GM23338 (cell line): ENCODE measurements at regions not wholly inside any gene's neighbourhood (a gene's known extent, or its start where the extent isn't known, plus 50 kb on each side); places are given as distances from the start of the nearest gene placed in this dataset.

Experiments
- ATAC-seq: fragments of 200-7000 bp; cut with Tn5 transposase; 3 replicates; pipeline ENCODE4 v1.9.1; 2020
- DNase-seq: peaks from one replicate; pipeline ENCODE4 v3.0.0-alpha.2; 2015; ENCODE audit warnings: low spot score
- H2AFZ ChIP-seq: fragments of 200-600 bp; sonication (generic); 2 replicates; pipeline ENCODE4 v1.8.0; 2016; ENCODE audit warnings: antibody characterized with exemption, mild to moderate bottlenecking, moderate library complexity
- H3F3A ChIP-seq: fragments of 200-600 bp; sonication (generic); replicated peaks from 2 replicates; pipeline ENCODE4 v1.8.0; 2017; ENCODE audit warnings: antibody characterized with exemption, mixed run types, low read depth
- H3K27ac ChIP-seq: fragments of 200-600 bp; sonication (generic); 2 replicates; pipeline ENCODE4 v1.6.1; 2016; ENCODE audit warnings: low read depth
- H3K27me3 ChIP-seq: fragments of 200-600 bp; sonication (generic); 2 replicates; pipeline ENCODE4 v1.8.0; 2016; ENCODE audit warnings: mild to moderate bottlenecking, mixed run types, moderate library complexity; ENCODE audit not compliant: insufficient read depth
- H3K36me3 ChIP-seq: fragments of 200-600 bp; sonication (generic); 2 replicates; pipeline ENCODE4 v1.8.0; 2016; ENCODE audit warnings: mild to moderate bottlenecking; ENCODE audit not compliant: insufficient read depth
- H3K4me1 ChIP-seq: fragments of 200-600 bp; sonication (generic); 2 replicates; pipeline ENCODE4 v1.8.0; 2016; ENCODE audit warnings: mild to moderate bottlenecking, moderate library complexity; ENCODE audit not compliant: insufficient read depth
- H3K4me2 ChIP-seq: fragments of 200-600 bp; sonication (generic); 2 replicates; pipeline ENCODE4 v1.7.1; 2017; ENCODE audit warnings: mixed run types
- H3K4me3 ChIP-seq: fragments of 200-600 bp; sonication (generic); 2 replicates; pipeline ENCODE4 v1.6.1; 2016; ENCODE audit warnings: mixed run types
- H3K79me2 ChIP-seq: fragments of 200-600 bp; sonication (generic); replicated peaks from 2 replicates; pipeline ENCODE4 v1.8.0; 2017; ENCODE audit warnings: mild to moderate bottlenecking; ENCODE audit not compliant: insufficient read depth
- H3K9me2 ChIP-seq: fragments of 200-600 bp; sonication (generic); 2 replicates; pipeline ENCODE4 v1.8.0; 2017; ENCODE audit not compliant: insufficient read depth
- H4K20me1 ChIP-seq: fragments of 200-600 bp; sonication (generic); replicated peaks from 2 replicates; pipeline ENCODE4 v1.8.0; 2017; ENCODE audit warnings: mild to moderate bottlenecking; ENCODE audit not compliant: insufficient read depth
- H3K27ac Mint-ChIP-seq: 2 replicates; pipeline ENCODE4 v1.8.0; 2020; ENCODE audit warnings: inconsistent platforms, mild to moderate bottlenecking, moderate library complexity, mixed read lengths
- H3K27me3 Mint-ChIP-seq: 3 replicates; pipeline ENCODE4 v1.8.0; 2022; ENCODE audit warnings: low read depth, mild to moderate bottlenecking, moderate library complexity, mixed read lengths, inconsistent platforms; ENCODE audit not compliant: insufficient read depth, poor library complexity
- H3K36me3 Mint-ChIP-seq: 3 replicates; pipeline ENCODE4 v1.8.0; 2021; ENCODE audit warnings: low read depth, mild to moderate bottlenecking, inconsistent platforms, moderate library complexity, mixed read lengths
- H3K4me1 Mint-ChIP-seq: 3 replicates; pipeline ENCODE4 v1.8.0; 2020; ENCODE audit warnings: mild to moderate bottlenecking, inconsistent platforms, mixed read lengths
- H3K4me3 Mint-ChIP-seq: 3 replicates; pipeline ENCODE4 v1.8.0; 2021; ENCODE audit warnings: moderate library complexity, mild to moderate bottlenecking, inconsistent platforms, mixed read lengths
- H3K9me3 Mint-ChIP-seq: 3 replicates; pipeline ENCODE4 v1.8.0; 2020; ENCODE audit warnings: moderate library complexity, mild to moderate bottlenecking, inconsistent platforms, mixed read lengths
- CREB1 ChIP-seq: fragments of 250-450 bp; sonication (Bioruptor Pico); IDR thresholded peaks from 2 replicates; pipeline ENCODE4 v1.5.0; 2020; ENCODE audit warnings: low read depth, mild to moderate bottlenecking, moderate library complexity
- CTCF ChIP-seq, 2 experiments: fragments of 200-600 bp in 1 of 2; sonication (generic) in 1 of 2; conservative IDR thresholded peaks; 2 replicates each; pipeline versions ENCODE4 v1.5.1 to v1.6.1; 2016 to 2017; ENCODE audit warnings: antibody characterized with exemption in 2 of 2, low read depth in 2 of 2, mild to moderate bottlenecking in 2 of 2, moderate library complexity in 1 of 2
- ETS1 ChIP-seq: IDR thresholded peaks from 2 replicates; pipeline ENCODE4 v1.6.1; 2016; ENCODE audit warnings: antibody characterized with exemption
- EZH2 ChIP-seq: fragments of 200-600 bp; sonication (generic); IDR thresholded peaks from one replicate; pipeline ENCODE4 v1.8.0; 2017; ENCODE audit warnings: antibody characterized with exemption, mild to moderate bottlenecking, low read depth; ENCODE audit not compliant: unreplicated experiment
- EZH2phosphoT487 ChIP-seq: fragments of 200-600 bp; sonication (generic); IDR thresholded peaks from one replicate; pipeline ENCODE4 v1.8.1; 2018; ENCODE audit warnings: antibody characterized with exemption; ENCODE audit not compliant: unreplicated experiment
- JUNB ChIP-seq: IDR thresholded peaks from one replicate; pipeline ENCODE4 v1.6.1; 2016; ENCODE audit warnings: antibody characterized with exemption; ENCODE audit not compliant: unreplicated experiment
- NANOG ChIP-seq: IDR thresholded peaks from 2 replicates; pipeline ENCODE4 v1.6.1; 2016; ENCODE audit warnings: antibody characterized with exemption, borderline replicate concordance
- POLR2AphosphoS5 ChIP-seq: IDR thresholded peaks from 2 replicates; pipeline ENCODE4 v1.6.1; 2016; ENCODE audit warnings: antibody characterized with exemption, low read depth
- REST ChIP-seq: IDR thresholded peaks from one replicate; pipeline ENCODE4 v1.6.1; 2018; ENCODE audit warnings: antibody characterized with exemption; ENCODE audit not compliant: unreplicated experiment
- STAT1 ChIP-seq: IDR thresholded peaks from one replicate; pipeline ENCODE4 v1.6.1; 2016; ENCODE audit warnings: antibody characterized with exemption; ENCODE audit not compliant: unreplicated experiment
- ZNF114 ChIP-seq: fragments of 250-450 bp; sonication (Bioruptor Pico); IDR thresholded peaks from 2 replicates; pipeline ENCODE4 v1.5.0; 2020; ENCODE audit warnings: mild to moderate bottlenecking, moderate library complexity
- ZNF331 ChIP-seq: fragments of 250-450 bp; sonication (Bioruptor Pico); IDR thresholded peaks from 2 replicates; pipeline ENCODE4 v1.5.0; 2020; ENCODE audit warnings: low read depth, mild to moderate bottlenecking, moderate library complexity
- ZNF462 ChIP-seq: fragments of 250-450 bp; sonication (Bioruptor Pico); IDR thresholded peaks from 2 replicates; pipeline ENCODE4 v1.5.0; 2020; ENCODE audit warnings: mild to moderate bottlenecking, moderate library complexity

GRCh38 chr6:61622601-61623000, 663.4 kb downstream of the KHDRBS2 start:
- Mint-ChIP-seq H3K9me3 (peaks cover 16% of the 10 kb centered on the region), H3K27ac (no peak overlapping the region), H3K4me1 (no peaks in the 10 kb centered on the region), H3K36me3 (peaks cover 9% of the 10 kb centered on the region; the same call in 2 of the 3 replicates), H3K4me3 (no peak overlapping the region), H3K27me3 (peaks cover 2% of the 10 kb centered on the region)
- Histone ChIP-seq H3F3A (no peaks in the 10 kb centered on the region), H3K27me3 (no peaks in the 10 kb centered on the region), H2AFZ (0 out of 2 replicates have a peak overlapping the region, but pooled peaks have one; percentile 28), H3K27ac (no peak overlapping the region), H3K4me2 (no peak overlapping the region), H3K36me3 (no peaks in the 10 kb centered on the region; the same call in 1 of the 2 replicates), H3K79me2 (no peaks in the 10 kb centered on the region), H3K4me3 (no peak overlapping the region), H4K20me1 (no peaks in the 10 kb centered on the region), H3K4me1 (no peaks in the 10 kb centered on the region), H3K9me2 (peaks cover 11% of the 10 kb centered on the region)
- ATAC-seq (no peak), DNase-seq (no peak)
- TF ChIP-seq NANOG (no peak), ETS1 (no peak), EZH2phosphoT487 (no peak), POLR2AphosphoS5 (no peak), CTCF (conservative IDR thresholded peaks at IDR 0.05; ENCODE audit: low read depth in 2 of 2) (no peak), REST (no peak), EZH2 (no peak), JUNB (no peak), ZNF462 (CRISPR knock-in tag) (no peak), ZNF114 (no peak), ZNF331 (CRISPR knock-in tag) (no peak), CREB1 (CRISPR knock-in tag) (no peak), STAT1 (no peak)
